ENCODE measurements at regions not wholly inside any gene's neighbourhood (a gene's known extent, or its start where the extent isn't known, plus 50 kb on each side); places are given as distances from the start of the nearest gene placed in this dataset.
"Not testable (repeated sequence)": the region's sequence is repeated elsewhere in the genome, so short reads cannot be mapped to it uniquely, and the experiment has no call there.

GRCh38 chr5:38607396-38607795 lies 51.0 kb upstream of the LIFR start:
- peak in 1 of 2 experiments; percentile 31 for DNase-seq (ENCODE audit: low read depth in 2 of 2)

GRCh38 chr5:38607930-38608564 lies 51.6 kb upstream of the LIFR start:
- DNase-seq (ENCODE audit: low read depth in 2 of 2): no peak

GRCh38 chr5:38608874-38609273 lies 52.4 kb upstream of the LIFR start:
- no peak for DNase-seq (ENCODE audit: low read depth in 2 of 2)

GRCh38 chr5:38612851-38613250 lies 56.4 kb upstream of the LIFR start:
- no peak for DNase-seq (ENCODE audit: low read depth in 2 of 2)

- DNase-seq (ENCODE audit: low read depth in 2 of 2): no peak
Measured at GRCh38 chr5:38613490-38613889, 57.0 kb upstream of the LIFR start.

GRCh38 chr5:38613992-38614836 lies 57.8 kb upstream of the LIFR start:
- no peak for DNase-seq (ENCODE audit: low read depth in 2 of 2)

GRCh38 chr5:38615042-38615441 lies 58.6 kb upstream of the LIFR start:
- no peak for DNase-seq (ENCODE audit: low read depth in 2 of 2)

- DNase-seq (ENCODE audit: low read depth in 2 of 2): peak; percentile 95 to 96
Measured at GRCh38 chr5:38615981-38616451, 59.6 kb upstream of the LIFR start.

- no peak for DNase-seq (ENCODE audit: low read depth in 2 of 2)
Measured at GRCh38 chr5:38618154-38618553, 61.7 kb upstream of the LIFR start.

GRCh38 chr5:38621331-38621730 lies 64.9 kb upstream of the LIFR start:
- DNase-seq (ENCODE audit: low read depth in 2 of 2): no peak

- DNase-seq (ENCODE audit: low read depth in 2 of 2): no peak
Measured at GRCh38 chr5:38621840-38622437, 65.5 kb upstream of the LIFR start.

GRCh38 chr5:38622723-38623129 lies 66.3 kb upstream of the LIFR start:
- DNase-seq (ENCODE audit: low read depth in 2 of 2): no peak

GRCh38 chr5:38624541-38624940 lies 68.1 kb upstream of the LIFR start:
- not testable (repeated sequence) for DNase-seq (ENCODE audit: low read depth in 2 of 2)

GRCh38 chr5:38631376-38631775 lies 74.9 kb upstream of the LIFR start:
- DNase-seq (ENCODE audit: low read depth in 2 of 2): not testable (repeated sequence)

GRCh38 chr5:38634568-38635369 lies 78.3 kb upstream of the LIFR start:
- DNase-seq (ENCODE audit: low read depth in 2 of 2): no peak

- no peak for DNase-seq (ENCODE audit: low read depth in 2 of 2)
Measured at GRCh38 chr5:38636626-38637025, 80.2 kb upstream of the LIFR start.

GRCh38 chr5:38638656-38639055 lies 82.2 kb upstream of the LIFR start:
- DNase-seq (ENCODE audit: low read depth in 2 of 2): no peak

GRCh38 chr5:38639377-38640358 lies 83.2 kb upstream of the LIFR start:
- no peak for DNase-seq (ENCODE audit: low read depth in 2 of 2)

- DNase-seq (ENCODE audit: low read depth in 2 of 2): no peak
Measured at GRCh38 chr5:38641003-38641402, 84.6 kb upstream of the LIFR start.

- no peak for DNase-seq (ENCODE audit: low read depth in 2 of 2)
Measured at GRCh38 chr5:38642189-38642911, 85.9 kb upstream of the LIFR start.

Measured in fibroblast of skin of left quadriceps (primary cell).